Gastrocnemius medialis (tissue), 4 donors: ENCODE measurements at regions not wholly inside any gene's neighbourhood (a gene's known extent, or its start where the extent isn't known, plus 50 kb on each side); places are given as distances from the start of the nearest gene placed in this dataset.

Experiments used
- ATAC-seq, 2 donors: fragments of 150-250 bp; one replicate each; pipeline ENCODE4 v1.9.1; 2016
- DNase-seq, 2 donors: peaks; one replicate each; pipeline ENCODE4 v3.0.0-alpha.2; 2019
- H3K27ac ChIP-seq, 4 donors: fragments of 200-600 bp; sonication (generic); 1 replicate in 1 of 4; 2 replicates in 3 of 4; pipeline ENCODE4 v1.5.1; 2016 to 2018; ENCODE audit warnings: mild to moderate bottlenecking in 2 of 4, moderate library complexity in 1 of 4
- H3K27me3 ChIP-seq, 3 donors: fragments of 200-600 bp; sonication (generic) in 2 of 3; 1 replicate in 1 of 3; 2 replicates in 2 of 3; pipeline versions ENCODE4 v1.5.1 to v1.6.0; 2016 to 2019; ENCODE audit warnings: mild to moderate bottlenecking in 1 of 3, moderate library complexity in 1 of 3
- H3K36me3 ChIP-seq, 2 donors: fragments of 200-600 bp; sonication (generic) in 1 of 2; one replicate each; pipeline ENCODE4 v1.5.1; 2017 to 2018
- H3K4me1 ChIP-seq, 2 donors: fragments of 200-600 bp; sonication (generic) in 1 of 2; one replicate each; pipeline ENCODE4 v1.5.1; 2016 to 2017; ENCODE audit warnings: mild to moderate bottlenecking in 2 of 2
- H3K4me3 ChIP-seq, 4 donors: fragments of 200-600 bp; sonication (generic) in 3 of 4; 1 replicate in 1 of 4; 2 replicates in 3 of 4; pipeline ENCODE4 v1.5.1; 2016 to 2019; ENCODE audit warnings: mild to moderate bottlenecking in 2 of 4
- H3K9me3 ChIP-seq, 3 donors: fragments of 200-600 bp; sonication (generic) in 2 of 3; 1 replicate in 1 of 3; 2 replicates in 2 of 3; pipeline ENCODE4 v1.5.1; 2016 to 2019
- CTCF ChIP-seq, 5 experiments: fragments of 450-650 bp in 3 of 5; fragments of 200-600 bp in 2 of 5; sonication (generic) in 2 of 5; IDR thresholded peaks in 4 of 5; conservative IDR thresholded peaks in 1 of 5; 1 replicate in 4 of 5; 2 replicates in 1 of 5; pipeline ENCODE4 v1.5.1; 2016 to 2019; ENCODE audit warnings: antibody characterized with exemption in 5 of 5, mild to moderate bottlenecking in 3 of 5, moderate library complexity in 3 of 5
- POLR2A ChIP-seq, 2 donors: fragments of 450-650 bp; IDR thresholded peaks; one replicate each; pipeline ENCODE4 v1.6.1; 2017; ENCODE audit warnings: antibody characterized with exemption in 2 of 2, mild to moderate bottlenecking in 2 of 2, moderate library complexity in 2 of 2
- in situ Hi-C, 4 donors: fragments of 200-750 bp; cut with MboI; loops; one replicate each; pipeline versions ENCODE4 v1.15.0 to v1.8.0; 2017; ENCODE audit warnings: low sequenced_read_pairs in 4 of 4
- intact Hi-C: fragments of 100-400 bp; cut with DNase I; formaldehyde crosslinking; loops from one replicate; pipeline ENCODE4 v1.15.1; 2023; ENCODE audit warnings: low total_unique reads

DNA sequence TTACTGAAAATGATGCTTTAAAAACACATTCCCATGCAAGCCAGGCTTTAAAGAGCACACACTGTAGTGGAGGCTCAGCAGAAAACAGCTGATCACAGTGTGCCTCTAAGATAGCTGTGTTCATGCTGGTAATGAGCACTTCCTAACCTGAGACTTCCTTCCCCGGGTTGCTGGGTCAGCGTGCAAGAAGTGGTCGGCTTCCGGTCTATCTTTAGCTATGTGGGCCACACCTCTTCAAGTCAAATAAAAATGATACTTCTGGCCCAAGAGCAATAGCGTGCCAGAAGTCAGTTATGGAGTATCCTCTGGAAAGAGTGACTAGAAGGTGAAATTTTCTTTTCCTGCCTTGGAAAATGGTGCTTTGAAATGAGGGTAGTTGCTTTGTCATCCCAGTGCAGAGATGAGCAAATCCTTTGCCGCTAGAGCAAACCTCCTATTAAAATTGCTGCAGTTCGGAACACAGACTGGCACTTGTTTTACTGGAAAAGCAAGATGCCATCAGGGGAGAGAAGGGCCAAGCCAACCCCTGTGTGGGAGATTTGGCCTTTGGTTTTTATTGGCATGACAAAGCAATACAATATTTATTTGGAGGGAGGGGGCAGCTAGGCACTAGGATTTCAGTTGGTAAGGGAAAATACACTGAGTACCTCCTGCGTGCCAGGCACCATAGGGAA, 64.2 kb downstream of the ARHGAP35 start:
- Histone ChIP-seq H3K4me3 (peak overlapping the region in 1 of 4 donors; percentile 10), H3K27me3 (no peaks in the 10 kb centered on the region), H3K27ac (peak overlapping the region; percentile 56 to 85 (median 78)), H3K36me3 (peaks cover 0 to 18% of the 10 kb centered on the region in 2 donors), H3K4me1 (peaks cover 63 to 65% of the 10 kb centered on the region in 2 donors), H3K9me3 (no peaks in the 10 kb centered on the region)
- intact Hi-C loops, result loop anchor here (5.0 kb wide), 1 partner anchor 62 kb away; no protein-coding TSS in a partner anchor
- ATAC-seq, result peak in 1 of 2 donors; percentile 69
- DNase-seq, result no peak
- TF ChIP-seq CTCF (IDR thresholded peaks at IDR 0.05 in 4 of 5, conservative IDR thresholded peaks at IDR 0.05 in 1 of 5), result no peak
- no peak for TF ChIP-seq POLR2A (IDR thresholded peaks at IDR 0.05)
- in situ Hi-C loops, result loop anchor here in 1 of 4 donors (5.0 kb wide), 2 partner anchors 57 to 63 kb away; partner anchors contain the start of gene ARHGAP35

GRCh38 chr19:46925548-46925950, 64.8 kb downstream of the ARHGAP35 start:
- ATAC-seq (no peak), DNase-seq (no peak)
- intact Hi-C loops, result loop anchor here (5.0 kb wide), 1 partner anchor 62 kb away; no protein-coding TSS in a partner anchor
- peaks cover 0 to 13% of the 10 kb centered on the region in 2 donors for H3K36me3 ChIP-seq
- no peaks in the 10 kb centered on the region for H3K9me3 ChIP-seq
- in situ Hi-C loops, result loop anchor here in 1 of 4 donors (5.0 kb wide), 1 partner anchor 57 kb away; no protein-coding TSS in a partner anchor
- H3K4me3 ChIP-seq, result no peak overlapping the region
- H3K4me1 ChIP-seq, result peaks cover 65 to 71% of the 10 kb centered on the region in 2 donors
- no peaks in the 10 kb centered on the region for H3K27me3 ChIP-seq
- peak overlapping the region; percentile 56 to 85 (median 78) for H3K27ac ChIP-seq
- TF ChIP-seq CTCF (IDR thresholded peaks at IDR 0.05 in 4 of 5, conservative IDR thresholded peaks at IDR 0.05 in 1 of 5) (no peak), POLR2A (IDR thresholded peaks at IDR 0.05) (no peak)

GRCh38 chr19:46926170-46927071, 65.6 kb downstream of the ARHGAP35 start:
- intact Hi-C loops, result loop anchor here (2.0 to 5.0 kb wide), 2 partner anchors 61 to 66 kb away; partner anchors contain the start of gene ARHGAP35
- TF ChIP-seq CTCF (IDR thresholded peaks at IDR 0.05 in 4 of 5, conservative IDR thresholded peaks at IDR 0.05 in 1 of 5) (no peak), POLR2A (IDR thresholded peaks at IDR 0.05) (no peak)
- ATAC-seq (peak; percentile 61 to 76), DNase-seq (no peak)
- in situ Hi-C loops, result loop anchor here in 1 of 4 donors (5.0 kb wide), 1 partner anchor 56 kb away; no protein-coding TSS in a partner anchor
- Histone ChIP-seq H3K9me3 (no peaks in the 10 kb centered on the region), H3K36me3 (peaks cover 0 to 10% of the 10 kb centered on the region in 2 donors), H3K27ac (peak overlapping the region; percentile 77 to 85 (median 81)), H3K27me3 (no peaks in the 10 kb centered on the region), H3K4me1 (peaks cover 74 to 78% of the 10 kb centered on the region in 2 donors), H3K4me3 (no peak overlapping the region)

DNA sequence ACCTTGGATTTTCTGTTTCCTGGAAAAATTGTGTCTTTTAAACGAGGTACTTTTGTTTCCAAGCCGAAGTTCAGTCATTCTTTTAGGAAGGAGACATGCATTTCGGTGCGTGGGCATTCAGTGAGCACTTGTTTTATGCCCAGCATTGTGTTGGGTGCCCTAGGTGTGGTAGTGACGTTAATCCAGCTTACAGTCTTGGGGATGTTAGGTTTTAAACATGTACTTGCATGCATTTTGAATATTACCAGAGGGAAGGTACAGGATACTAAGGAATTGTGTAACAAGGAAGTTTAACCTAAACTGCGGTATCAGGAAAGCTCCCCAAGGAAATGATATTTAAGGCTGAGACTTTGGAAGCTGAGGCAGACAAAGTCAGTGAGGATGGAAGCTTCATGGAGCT, 66.3 kb downstream of the ARHGAP35 start:
- in situ Hi-C loops, result loop anchor here in 1 of 4 donors (5.0 kb wide), 1 partner anchor 55 kb away; no protein-coding TSS in a partner anchor
- Histone ChIP-seq H3K36me3 (peaks cover 0 to 6% of the 10 kb centered on the region in 2 donors), H3K4me3 (no peak overlapping the region), H3K27ac (peak overlapping the region; percentile 77 to 85 (median 81)), H3K27me3 (no peaks in the 10 kb centered on the region), H3K9me3 (no peaks in the 10 kb centered on the region), H3K4me1 (peaks cover 80 to 84% of the 10 kb centered on the region in 2 donors)
- intact Hi-C loops, result loop anchor here (2.0 to 5.0 kb wide), 2 partner anchors 60 to 66 kb away; partner anchors contain the start of gene ARHGAP35
- TF ChIP-seq POLR2A (IDR thresholded peaks at IDR 0.05), result no peak
- TF ChIP-seq CTCF (IDR thresholded peaks at IDR 0.05 in 4 of 5, conservative IDR thresholded peaks at IDR 0.05 in 1 of 5), result no peak
- no peak for ATAC-seq
- no peak for DNase-seq
